H1 (cell line): ENCODE measurements at regions not wholly inside any gene's neighbourhood (a gene's known extent, or its start where the extent isn't known, plus 50 kb on each side); places are given as distances from the start of the nearest gene placed in this dataset.

Experiments
- CTCF ChIA-PET: fragments of 300-600 bp; sonication (Branson Sonifier 250); formaldehyde crosslinking; loops from one replicate; lab custom pipeline; 2021; ENCODE audit not compliant: partially characterized antibody; lab: Charles Lee
- POLR2A ChIA-PET: fragments of 300-600 bp; sonication (Branson Sonifier 250); formaldehyde crosslinking; loops from one replicate; lab custom pipeline; 2021; ENCODE audit warnings: inconsistent platforms; ENCODE audit not compliant: partially characterized antibody; lab: Charles Lee
- DNase-seq, 2 experiments: peaks; one replicate each; pipeline versions ENCODE4 v3.0.0 to v3.0.0-alpha.2; 2010 to 2022; ENCODE audit warnings: low spot score in 2 of 2, low read depth in 1 of 2, mixed read lengths in 1 of 2
- FAIRE-seq: peaks from 2 replicates; lab custom pipeline; 2011; peaks lifted over from hg19 to GRCh38; lab: Jason Lieb, UNC
- H2AFZ ChIP-seq: 2 replicates; pipeline ENCODE4 v1.8.1; 2012; ENCODE audit warnings: low read length, inconsistent platforms
- H2AK5ac ChIP-seq: 2 replicates; pipeline ENCODE4 v1.6.1; 2013; ENCODE audit warnings: low read depth, low read length
- H2BK120ac ChIP-seq: replicated peaks from 2 replicates; pipeline ENCODE3; 2013; ENCODE audit warnings: low read depth, low read length, inconsistent platforms
- H2BK12ac ChIP-seq: 2 replicates; pipeline ENCODE4 v1.6.1; 2013; ENCODE audit warnings: low read depth, low read length
- H2BK15ac ChIP-seq: 2 replicates; pipeline ENCODE4 v1.6.1; 2013; ENCODE audit warnings: low read length
- H2BK20ac ChIP-seq: 2 replicates; pipeline ENCODE4 v1.6.1; 2013; ENCODE audit warnings: low read length
- H2BK5ac ChIP-seq: 2 replicates; pipeline ENCODE4 v1.6.1; 2013; ENCODE audit warnings: low read depth, low read length
- H3K14ac ChIP-seq: 2 replicates; pipeline ENCODE4 v1.6.1; 2013; ENCODE audit warnings: inconsistent platforms; ENCODE audit not compliant: insufficient read length
- H3K18ac ChIP-seq: 2 replicates; pipeline ENCODE4 v1.6.1; 2013; ENCODE audit warnings: low read length; ENCODE audit errors: extremely low read depth
- H3K23ac ChIP-seq: 2 replicates; pipeline ENCODE4 v1.6.1; 2013; ENCODE audit warnings: inconsistent platforms; ENCODE audit not compliant: insufficient read length
- H3K23me2 ChIP-seq: 2 replicates; pipeline ENCODE4 v1.6.1; 2013; ENCODE audit warnings: low read depth, low read length
- H3K27ac ChIP-seq: 2 replicates; pipeline ENCODE4 v1.6.1; 2011; ENCODE audit warnings: low read depth, low read length, inconsistent platforms
- H3K27me3 ChIP-seq, 4 experiments: replicated peaks in 1 of 4; 1 replicate in 1 of 4; 2 replicates in 3 of 4; pipeline versions ENCODE4 v1.6.1 to v1.8.1; 2011 to 2013; ENCODE audit warnings: low read length in 3 of 4, mild to moderate bottlenecking in 3 of 4, inconsistent platforms in 2 of 4, mixed read lengths in 2 of 4, moderate library complexity in 1 of 4; ENCODE audit not compliant: control insufficient read depth in 3 of 4, insufficient read depth in 3 of 4; ENCODE audit errors: extremely low read depth in 1 of 4
- H3K36me3 ChIP-seq, 4 experiments: 2 replicates each; pipeline versions ENCODE4 v1.6.1 to v1.8.1; 2011 to 2013; ENCODE audit warnings: mild to moderate bottlenecking in 4 of 4, low read length in 3 of 4, moderate library complexity in 2 of 4, control low read depth in 1 of 4, inconsistent platforms in 1 of 4; ENCODE audit not compliant: insufficient read depth in 4 of 4, control insufficient read depth in 2 of 4
- H3K4ac ChIP-seq: replicated peaks from 2 replicates; pipeline ENCODE3; 2013; ENCODE audit warnings: low read length, low read depth, mixed read lengths, inconsistent platforms; ENCODE audit not compliant: insufficient read length
- H3K4me1 ChIP-seq, 4 experiments: replicated peaks in 1 of 4; 1 replicate in 1 of 4; 2 replicates in 3 of 4; pipeline versions ENCODE4 v1.6.1 to v1.8.1; 2011 to 2013; ENCODE audit warnings: low read length in 3 of 4, inconsistent platforms in 2 of 4, mixed read lengths in 1 of 4; ENCODE audit not compliant: insufficient read depth in 4 of 4, control insufficient read depth in 3 of 4
- H3K4me2 ChIP-seq, 2 experiments: 2 replicates each; pipeline versions ENCODE4 v1.6.1 to v1.8.1; 2011 to 2013; ENCODE audit warnings: low read depth in 2 of 2, low read length in 2 of 2, control low read depth in 1 of 2, inconsistent platforms in 1 of 2, mild to moderate bottlenecking in 1 of 2; ENCODE audit not compliant: insufficient read depth in 1 of 2
- H3K4me3 ChIP-seq, 4 experiments: fragments of 200-600, 300-600 bp in 1 of 4; sonication (generic), shearing (Covaris generic), sonication (Bioruptor Twin) in 1 of 4; 2 replicates each; pipeline versions ENCODE4 v1.5.1 to v1.8.1; 2011 to 2016; ENCODE audit warnings: low read length in 4 of 4, low read depth in 3 of 4, control low read depth in 2 of 4, inconsistent platforms in 2 of 4, mild to moderate bottlenecking in 2 of 4, mixed read lengths in 1 of 4, moderate library complexity in 1 of 4; ENCODE audit not compliant: insufficient read depth in 2 of 4; ENCODE audit errors: extremely low read depth in 1 of 4
- H3K56ac ChIP-seq: replicated peaks from 2 replicates; pipeline ENCODE3; 2013; ENCODE audit warnings: low read depth, mild to moderate bottlenecking, mixed read lengths, low read length, inconsistent platforms; ENCODE audit not compliant: insufficient read length
- H3K79me1 ChIP-seq: 2 replicates; pipeline ENCODE4 v1.6.1; 2013; ENCODE audit warnings: low read depth, low read length, control low read depth
- H3K79me2 ChIP-seq, 2 experiments: 2 replicates each; pipeline versions ENCODE4 v1.6.1 to v1.8.1; 2012 to 2013; ENCODE audit warnings: low read length in 2 of 2, mild to moderate bottlenecking in 2 of 2, inconsistent platforms in 1 of 2; ENCODE audit not compliant: insufficient read depth in 2 of 2, control insufficient read depth in 1 of 2
- H3K9ac ChIP-seq, 4 experiments: replicated peaks in 1 of 4; 1 replicate in 1 of 4; 2 replicates in 3 of 4; pipeline versions ENCODE4 v1.6.1 to v1.8.1; 2011 to 2013; ENCODE audit warnings: low read depth in 3 of 4, low read length in 3 of 4, control low read depth in 2 of 4, mild to moderate bottlenecking in 2 of 4, moderate library complexity in 2 of 4, inconsistent platforms in 1 of 4; ENCODE audit errors: extremely low read depth in 1 of 4
- H3K9me3 ChIP-seq, 2 experiments: 2 replicates each; pipeline versions ENCODE4 v1.6.1 to v1.8.1; 2012 to 2013; ENCODE audit warnings: mild to moderate bottlenecking in 2 of 2, moderate library complexity in 2 of 2, control low read depth in 1 of 2, inconsistent platforms in 1 of 2, low read depth in 1 of 2, low read length in 1 of 2, mixed read lengths in 1 of 2; ENCODE audit not compliant: insufficient read depth in 2 of 2
- H4K20me1 ChIP-seq, 2 experiments: replicated peaks in 1 of 2; 2 replicates each; pipeline versions ENCODE3 to v1.8.1; 2011 to 2013; ENCODE audit warnings: inconsistent platforms in 2 of 2, low read length in 2 of 2, mild to moderate bottlenecking in 1 of 2; ENCODE audit not compliant: insufficient read depth in 2 of 2, control insufficient read depth in 1 of 2
- H4K5ac ChIP-seq: 2 replicates; pipeline ENCODE4 v1.6.1; 2013; ENCODE audit warnings: low read length, low read depth, mixed read lengths, inconsistent platforms; ENCODE audit not compliant: insufficient read length
- H4K8ac ChIP-seq: 2 replicates; pipeline ENCODE4 v1.8.0; 2013; ENCODE audit warnings: mild to moderate bottlenecking, moderate library complexity, low read length, inconsistent platforms; ENCODE audit not compliant: insufficient read depth; ENCODE audit errors: extremely low read depth
- H4K91ac ChIP-seq: replicated peaks from 2 replicates; pipeline ENCODE3; 2013; ENCODE audit warnings: low read length, mixed read lengths, inconsistent platforms; ENCODE audit not compliant: insufficient read length
- CHD2 ChIP-seq: IDR thresholded peaks from 2 replicates; pipeline ENCODE4 v1.6.1; 2012; ENCODE audit warnings: low read length, improper control_type of control experiment
- GTF2F1 ChIP-seq: IDR thresholded peaks from 2 replicates; pipeline ENCODE4 v1.6.1; 2012; ENCODE audit warnings: low read depth, low read length, improper control_type of control experiment, borderline replicate concordance
- POLR2A ChIP-seq, 2 experiments: IDR thresholded peaks; 1 replicate in 1 of 2; 2 replicates in 1 of 2; pipeline ENCODE4 v1.6.1; 2011; ENCODE audit warnings: low read depth in 2 of 2, low read length in 2 of 2, mild to moderate bottlenecking in 2 of 2; ENCODE audit errors: control extremely low read depth in 1 of 2
- POLR2AphosphoS5 ChIP-seq: IDR thresholded peaks from 2 replicates; pipeline ENCODE4 v1.6.1; 2011; ENCODE audit warnings: low read depth, low read length
- POU5F1 ChIP-seq: IDR thresholded peaks from 2 replicates; pipeline ENCODE4 v1.6.1; 2011; ENCODE audit warnings: low read depth, mild to moderate bottlenecking, low read length, moderate library complexity
- RAD21 ChIP-seq, 2 experiments: IDR thresholded peaks in 1 of 2; conservative IDR thresholded peaks in 1 of 2; 2 replicates each; pipeline ENCODE4 v1.6.1; 2011; ENCODE audit warnings: low read depth in 2 of 2, low read length in 2 of 2, improper control_type of control experiment in 1 of 2, inconsistent platforms in 1 of 2, mild to moderate bottlenecking in 1 of 2, moderate library complexity in 1 of 2
- SIRT6 ChIP-seq: IDR thresholded peaks from one replicate; pipeline ENCODE4 v1.7.1; 2012; ENCODE audit warnings: low read length, inconsistent platforms
- TAF7 ChIP-seq: optimal IDR thresholded peaks from 2 replicates; pipeline ENCODE3; 2011; ENCODE audit warnings: low read depth, mild to moderate bottlenecking, inconsistent platforms, low read length, moderate library complexity, borderline replicate concordance
- WGBS, 2 experiments: shearing (Covaris generic) in 1 of 2; methylation state at CpG; one replicate each; pipeline versions ENCODE4 v1.1.6 to v1.1.7; 2013 to 2015; ENCODE audit warnings: low lambda C conversion rate in 2 of 2, mixed read lengths in 2 of 2, inconsistent platforms in 1 of 2, low coverage in 1 of 2, missing lambda C conversion rate in 1 of 2; ENCODE audit not compliant: insufficient replicate concordance in 2 of 2, insufficient coverage in 1 of 2, insufficient read length in 1 of 2; ENCODE audit errors: extremely low coverage in 1 of 2, missing lambda C conversion rate in 1 of 2; 5-methylcytosine and 5-hydroxymethylcytosine counted together
- TF ChIP-seq, protein P1 (sequence below): IDR thresholded peaks from 2 replicates; pipeline ENCODE4 v1.6.1; 2012; ENCODE audit warnings: inconsistent platforms
- TF ChIP-seq, protein P2 (sequence below): IDR thresholded peaks from 2 replicates; pipeline ENCODE4 v1.6.1; 2011; ENCODE audit warnings: low read length, improper control_type of control experiment

DNA sequence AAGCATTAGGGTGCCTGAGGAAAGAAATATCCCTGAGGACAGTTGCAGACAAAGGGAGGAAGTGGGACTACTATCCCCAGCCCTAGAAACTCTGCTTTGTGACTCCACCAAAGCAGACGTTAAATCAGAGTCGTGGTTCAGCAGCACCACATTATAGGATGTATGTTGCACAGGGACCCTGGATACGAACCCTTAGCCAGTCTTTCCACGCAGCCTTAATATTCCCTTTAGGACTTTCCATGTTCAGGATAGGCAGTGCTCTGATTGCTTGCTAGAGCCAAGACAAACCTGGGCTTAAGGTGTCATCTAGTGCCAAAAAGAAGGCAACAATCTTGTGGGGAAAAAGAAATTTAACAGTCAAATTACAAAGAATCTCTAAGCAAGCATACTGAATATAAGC is 62.6 kb downstream of the MAD2L1 start:
- no peaks in the 10 kb centered on the region for H4K20me1 ChIP-seq
- H2AK5ac ChIP-seq: no peak overlapping the region
- no peak overlapping the region for H3K14ac ChIP-seq
- no peak overlapping the region for H3K27ac ChIP-seq
- H2BK20ac ChIP-seq: no peak overlapping the region
- peaks cover 14 to 20% of the 10 kb centered on the region in 2 experiments; a peak in 3 of 4 replicates for H3K9me3 ChIP-seq
- POLR2A ChIA-PET: interaction anchor here (0.8 to 2.5 kb wide), 7 partner anchors 12 to 376 kb away, joined by 3 to 12 read pairs (median 5); partner anchors contain the start of gene PDE5A
- H3K23ac ChIP-seq: no peak overlapping the region
- H3K4me3 ChIP-seq: no peak overlapping the region
- H4K91ac ChIP-seq: no peak overlapping the region
- DNase-seq: peak in 1 of 2 experiments; percentile 59
- no peak overlapping the region for H3K4me2 ChIP-seq
- H2BK15ac ChIP-seq: no peak overlapping the region
- 70% methylated on average over 4 of the region's 4 CpGs; no CpG with 5 or more reads in 1 of the 2 experiments for WGBS, 2 experiments
- H3K79me1 ChIP-seq: no peaks in the 10 kb centered on the region
- no peak overlapping the region for H3K9ac ChIP-seq
- no peak overlapping the region for H2AFZ ChIP-seq
- H3K36me3 ChIP-seq: peaks cover 0 to 45% (median 19%) of the 10 kb centered on the region in 4 experiments; a peak in 5 of 8 replicates
- no peak overlapping the region for H2BK120ac ChIP-seq
- H3K18ac ChIP-seq: no peak overlapping the region
- no peak overlapping the region for H4K5ac ChIP-seq
- CTCF ChIA-PET: interaction anchor here (1.5 kb wide), 1 partner anchor 48 kb away, joined by 4 read pairs; no protein-coding TSS in a partner anchor
- no peaks in the 10 kb centered on the region for H3K23me2 ChIP-seq
- no peak overlapping the region for H2BK5ac ChIP-seq
- H3K27me3 ChIP-seq: peaks cover 0 to 9% (median 2%) of the 10 kb centered on the region in 4 experiments; a peak in 4 of 7 replicates
- peak; percentile 50 for FAIRE-seq
- H3K56ac ChIP-seq: no peak overlapping the region
- peaks cover 0 to 7% (median 0%) of the 10 kb centered on the region in 4 experiments; a peak in 1 of 7 replicates for H3K4me1 ChIP-seq
- H4K8ac ChIP-seq: no peak overlapping the region
- no peaks in the 10 kb centered on the region for H3K79me2 ChIP-seq
- H3K4ac ChIP-seq: no peak overlapping the region
- no peak overlapping the region for H2BK12ac ChIP-seq
- TF ChIP-seq CHD2 (peak; percentile 59), POU5F1 (0 out of 2 replicates have a peak, but pooled peaks have one; percentile 9), GTF2F1 (peak; percentile 90), SIRT6 (no peak), POLR2AphosphoS5 (peak; percentile 89), RAD21 (IDR thresholded peaks at IDR 0.05 in 1 of 2, conservative IDR thresholded peaks at IDR 0.05 in 1 of 2; ENCODE audit: low read depth in 2 of 2, low read length in 2 of 2) (peak; percentile 15 to 22; a peak in 2 of 4 replicates), POLR2A (IDR thresholded peaks at IDR 0.05; ENCODE audit: control extremely low read depth in 1 of 2, low read depth in 2 of 2, low read length in 2 of 2) (peak in 1 of 2 experiments; percentile 85; a peak in 2 of 3 replicates), TAF7 (peak; percentile 61)
- TF ChIP-seq, protein P1, sequence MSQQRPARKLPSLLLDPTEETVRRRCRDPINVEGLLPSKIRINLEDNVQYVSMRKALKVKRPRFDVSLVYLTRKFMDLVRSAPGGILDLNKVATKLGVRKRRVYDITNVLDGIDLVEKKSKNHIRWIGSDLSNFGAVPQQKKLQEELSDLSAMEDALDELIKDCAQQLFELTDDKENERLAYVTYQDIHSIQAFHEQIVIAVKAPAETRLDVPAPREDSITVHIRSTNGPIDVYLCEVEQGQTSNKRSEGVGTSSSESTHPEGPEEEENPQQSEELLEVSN: peak; percentile 81
- TF ChIP-seq, protein P2, sequence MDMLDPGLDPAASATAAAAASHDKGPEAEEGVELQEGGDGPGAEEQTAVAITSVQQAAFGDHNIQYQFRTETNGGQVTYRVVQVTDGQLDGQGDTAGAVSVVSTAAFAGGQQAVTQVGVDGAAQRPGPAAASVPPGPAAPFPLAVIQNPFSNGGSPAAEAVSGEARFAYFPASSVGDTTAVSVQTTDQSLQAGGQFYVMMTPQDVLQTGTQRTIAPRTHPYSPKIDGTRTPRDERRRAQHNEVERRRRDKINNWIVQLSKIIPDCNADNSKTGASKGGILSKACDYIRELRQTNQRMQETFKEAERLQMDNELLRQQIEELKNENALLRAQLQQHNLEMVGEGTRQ: no peak
